ENCODE measurements at regions not wholly inside any gene's neighbourhood (a gene's known extent, or its start where the extent isn't known, plus 50 kb on each side); places are given as distances from the start of the nearest gene placed in this dataset.

DNA sequence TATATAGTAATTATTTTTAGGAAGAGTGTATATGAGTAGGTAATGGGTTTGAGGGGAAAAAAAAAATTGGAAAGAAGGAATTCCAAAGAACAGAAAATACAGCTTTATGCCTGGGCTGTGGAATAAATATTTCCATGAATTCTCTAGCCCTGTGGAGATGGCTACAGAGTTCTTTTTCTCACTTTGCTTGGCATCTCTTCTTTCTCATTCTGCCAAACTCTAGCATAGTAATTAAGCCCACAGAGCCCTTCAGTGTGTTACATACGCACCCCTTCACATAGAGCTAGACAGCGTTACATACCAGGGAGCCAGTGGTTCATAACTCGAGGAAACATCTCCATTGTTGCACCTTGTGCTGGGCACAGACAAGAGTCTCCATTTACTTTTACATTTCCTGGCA is 621.1 kb downstream of the CDH8 start:
- TF ChIP-seq, protein P1, sequence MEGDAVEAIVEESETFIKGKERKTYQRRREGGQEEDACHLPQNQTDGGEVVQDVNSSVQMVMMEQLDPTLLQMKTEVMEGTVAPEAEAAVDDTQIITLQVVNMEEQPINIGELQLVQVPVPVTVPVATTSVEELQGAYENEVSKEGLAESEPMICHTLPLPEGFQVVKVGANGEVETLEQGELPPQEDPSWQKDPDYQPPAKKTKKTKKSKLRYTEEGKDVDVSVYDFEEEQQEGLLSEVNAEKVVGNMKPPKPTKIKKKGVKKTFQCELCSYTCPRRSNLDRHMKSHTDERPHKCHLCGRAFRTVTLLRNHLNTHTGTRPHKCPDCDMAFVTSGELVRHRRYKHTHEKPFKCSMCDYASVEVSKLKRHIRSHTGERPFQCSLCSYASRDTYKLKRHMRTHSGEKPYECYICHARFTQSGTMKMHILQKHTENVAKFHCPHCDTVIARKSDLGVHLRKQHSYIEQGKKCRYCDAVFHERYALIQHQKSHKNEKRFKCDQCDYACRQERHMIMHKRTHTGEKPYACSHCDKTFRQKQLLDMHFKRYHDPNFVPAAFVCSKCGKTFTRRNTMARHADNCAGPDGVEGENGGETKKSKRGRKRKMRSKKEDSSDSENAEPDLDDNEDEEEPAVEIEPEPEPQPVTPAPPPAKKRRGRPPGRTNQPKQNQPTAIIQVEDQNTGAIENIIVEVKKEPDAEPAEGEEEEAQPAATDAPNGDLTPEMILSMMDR (IDR thresholded peaks at IDR 0.05; ENCODE audit: low read depth, low read length, poor library complexity, severe bottlenecking): no peak
- no peak for TF ChIP-seq EZH2phosphoT487 (IDR thresholded peaks at IDR 0.05; ENCODE audit: borderline replicate concordance, low read length)

Data from DOHH2 (cell line).